ENCODE measurements at regions not wholly inside any gene's neighbourhood (a gene's known extent, or its start where the extent isn't known, plus 50 kb on each side); places are given as distances from the start of the nearest gene placed in this dataset.
"Not testable (repeated sequence)": the region's sequence is repeated elsewhere in the genome, so short reads cannot be mapped to it uniquely, and the experiment has no call there.

DNA sequence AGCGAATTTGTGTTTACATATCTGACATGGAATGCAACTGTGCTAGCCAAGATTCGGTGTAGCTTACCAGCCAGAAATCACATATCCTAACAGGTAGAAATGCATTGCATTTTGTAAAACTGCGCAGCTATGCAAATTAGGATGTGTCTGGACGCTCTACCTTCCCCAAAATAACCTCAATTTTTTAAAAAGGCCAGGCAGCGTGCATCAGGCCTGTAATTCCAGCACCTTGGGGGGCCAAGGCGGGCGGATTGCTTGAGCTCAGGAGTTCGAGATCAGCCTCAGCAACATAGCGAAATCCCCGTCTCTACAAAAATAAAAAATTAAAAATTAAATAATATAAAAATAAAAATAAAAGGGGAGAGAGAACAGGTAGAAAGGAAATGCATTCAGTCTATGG is 305.0 kb downstream of the TYW1 start:
- TF ChIP-seq, protein P1, sequence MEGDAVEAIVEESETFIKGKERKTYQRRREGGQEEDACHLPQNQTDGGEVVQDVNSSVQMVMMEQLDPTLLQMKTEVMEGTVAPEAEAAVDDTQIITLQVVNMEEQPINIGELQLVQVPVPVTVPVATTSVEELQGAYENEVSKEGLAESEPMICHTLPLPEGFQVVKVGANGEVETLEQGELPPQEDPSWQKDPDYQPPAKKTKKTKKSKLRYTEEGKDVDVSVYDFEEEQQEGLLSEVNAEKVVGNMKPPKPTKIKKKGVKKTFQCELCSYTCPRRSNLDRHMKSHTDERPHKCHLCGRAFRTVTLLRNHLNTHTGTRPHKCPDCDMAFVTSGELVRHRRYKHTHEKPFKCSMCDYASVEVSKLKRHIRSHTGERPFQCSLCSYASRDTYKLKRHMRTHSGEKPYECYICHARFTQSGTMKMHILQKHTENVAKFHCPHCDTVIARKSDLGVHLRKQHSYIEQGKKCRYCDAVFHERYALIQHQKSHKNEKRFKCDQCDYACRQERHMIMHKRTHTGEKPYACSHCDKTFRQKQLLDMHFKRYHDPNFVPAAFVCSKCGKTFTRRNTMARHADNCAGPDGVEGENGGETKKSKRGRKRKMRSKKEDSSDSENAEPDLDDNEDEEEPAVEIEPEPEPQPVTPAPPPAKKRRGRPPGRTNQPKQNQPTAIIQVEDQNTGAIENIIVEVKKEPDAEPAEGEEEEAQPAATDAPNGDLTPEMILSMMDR (IDR thresholded peaks at IDR 0.05; ENCODE audit: low read length, missing control alignments), result no peak
- DNase-seq (ENCODE audit: low read depth), result peak; percentile 4
- H3K4me3 ChIP-seq (replicated peaks; ENCODE audit: low read depth, low read length), result peak overlapping the region; percentile 84

DNA sequence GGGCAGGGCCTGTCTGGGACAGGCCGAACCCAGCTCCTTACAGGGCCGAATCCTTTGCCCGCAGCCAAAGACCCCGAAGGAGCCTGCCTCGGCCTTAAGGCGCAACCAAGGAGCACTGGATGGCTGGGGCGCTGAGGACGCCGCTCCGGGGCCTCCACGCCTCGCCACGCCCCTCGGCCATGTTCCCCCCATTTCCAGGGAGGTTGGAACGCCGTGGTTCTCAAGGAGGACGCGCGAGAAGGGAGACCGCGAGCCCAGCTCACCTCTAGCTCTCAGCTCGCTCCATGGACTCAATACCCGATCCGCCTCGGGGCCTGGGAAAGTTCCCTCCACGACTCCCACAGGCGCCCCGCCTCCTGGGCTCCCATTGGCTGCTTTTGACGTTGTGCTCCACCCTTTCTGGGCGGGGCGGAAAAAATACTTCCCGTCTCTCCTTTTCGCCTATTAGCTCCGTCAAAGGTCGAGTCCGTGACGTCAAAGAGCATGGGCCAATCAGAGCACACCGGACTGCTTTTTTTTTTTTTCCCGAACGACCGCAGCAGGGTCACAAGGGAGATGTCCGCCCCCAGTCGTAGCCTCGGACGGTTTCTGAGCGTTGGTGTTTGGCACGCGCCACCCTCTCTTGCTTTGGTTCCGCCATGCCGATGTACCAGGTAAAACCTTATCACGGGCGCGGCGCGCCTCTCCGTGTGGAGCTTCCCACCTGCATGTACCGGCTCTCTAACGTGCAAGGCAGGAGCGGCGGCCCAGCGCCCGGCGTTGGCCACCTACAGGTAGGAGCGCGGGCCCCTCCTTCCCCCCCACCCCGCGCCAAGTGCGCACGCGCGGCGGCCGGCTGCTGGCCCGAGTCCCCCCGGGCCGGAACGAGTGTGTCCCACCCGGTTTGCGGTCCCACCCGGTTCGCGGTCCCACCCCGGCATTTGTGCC is 305.7 kb downstream of the TYW1 start:
- TF ChIP-seq, protein P1 (IDR thresholded peaks at IDR 0.05; ENCODE audit: low read length, missing control alignments), result peak; percentile 11
- peak; percentile 99 for DNase-seq (ENCODE audit: low read depth)
- H3K4me3 ChIP-seq (replicated peaks; ENCODE audit: low read depth, low read length), result peak overlapping the region; percentile 84

- H3K4me3 ChIP-seq (replicated peaks; ENCODE audit: low read depth, low read length); DNase-seq (ENCODE audit: low read depth): not testable (repeated sequence)
Measured at GRCh38 chr7:67304846-67305245, 308.2 kb downstream of the TYW1 start.

DNA sequence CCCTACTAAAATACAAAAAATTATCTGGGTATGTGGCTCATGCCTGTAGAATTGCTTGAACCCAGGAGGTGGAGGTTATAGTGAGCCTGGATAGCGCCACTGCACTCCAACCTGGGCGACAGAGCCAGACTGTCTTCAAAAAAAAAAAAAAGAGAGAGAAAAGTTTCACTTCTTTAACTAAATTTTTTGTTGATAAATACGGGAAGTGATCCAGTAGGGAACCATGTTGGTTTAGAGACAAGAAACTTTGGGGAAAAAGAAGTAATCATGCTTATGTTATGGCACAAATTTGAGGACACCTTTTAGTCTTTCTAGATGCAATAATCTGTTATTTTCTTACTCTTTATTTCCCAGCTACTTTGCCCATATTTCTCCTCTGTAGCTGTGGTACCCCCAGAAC is 309.7 kb downstream of the TYW1 start:
- TF ChIP-seq, protein P1 (IDR thresholded peaks at IDR 0.05; ENCODE audit: low read length, missing control alignments), result no peak
- no peak for DNase-seq (ENCODE audit: low read depth)
- no peak overlapping the region for H3K4me3 ChIP-seq (replicated peaks; ENCODE audit: low read depth, low read length)

- peak; percentile 3 for DNase-seq (ENCODE audit: low read depth)
- H3K4me3 ChIP-seq (replicated peaks; ENCODE audit: low read depth, low read length), result no peak overlapping the region
- TF ChIP-seq, protein P1 (IDR thresholded peaks at IDR 0.05; ENCODE audit: low read length, missing control alignments), result no peak
Measured at GRCh38 chr7:67309764-67310549, 313.3 kb downstream of the TYW1 start.

DNA sequence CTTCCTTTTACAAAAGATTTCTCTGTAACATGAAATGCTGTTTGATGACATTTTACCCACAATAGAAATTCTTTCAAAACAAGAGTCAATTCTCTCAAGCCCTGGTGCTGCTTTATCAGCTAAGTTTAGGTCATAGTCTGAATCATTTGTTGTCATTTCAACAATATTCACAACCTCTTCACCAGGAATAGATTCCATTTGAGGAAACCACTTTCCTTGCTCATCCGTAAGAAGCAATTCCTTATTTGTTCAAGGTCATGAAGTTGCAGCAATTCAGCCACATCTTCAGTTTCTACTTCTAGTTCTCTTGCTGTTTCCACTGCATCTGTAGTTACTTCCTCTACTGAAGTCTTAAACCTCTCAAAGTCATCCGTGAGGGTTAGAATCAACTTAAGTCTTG is 315.3 kb downstream of the TYW1 start:
- DNase-seq (ENCODE audit: low read depth), result peak; percentile 80
- H3K4me3 ChIP-seq (replicated peaks; ENCODE audit: low read depth, low read length), result no peak overlapping the region
- TF ChIP-seq, protein P1 (IDR thresholded peaks at IDR 0.05; ENCODE audit: low read length, missing control alignments), result no peak

DNA sequence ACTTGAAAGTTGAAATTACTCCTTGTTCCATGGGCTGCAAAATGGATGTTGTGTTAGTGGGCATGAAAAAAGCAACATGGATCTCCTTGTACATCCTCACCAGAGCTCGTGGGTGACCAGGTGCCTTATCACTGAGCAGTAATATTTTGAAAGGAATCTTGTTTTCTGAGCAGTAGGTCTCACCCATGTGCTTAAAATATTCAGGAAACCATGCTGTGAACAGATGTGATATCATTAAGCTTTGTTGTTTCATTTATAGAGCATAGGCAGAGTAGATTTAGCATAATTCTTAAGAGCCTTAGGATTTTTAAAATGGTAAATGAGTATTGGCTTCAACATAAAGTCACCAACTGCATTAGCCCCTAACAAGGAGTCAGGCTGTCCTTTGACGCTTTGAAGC is 316.6 kb downstream of the TYW1 start:
- TF ChIP-seq, protein P1 (IDR thresholded peaks at IDR 0.05; ENCODE audit: low read length, missing control alignments), result no peak
- no peak for DNase-seq (ENCODE audit: low read depth)
- no peak overlapping the region for H3K4me3 ChIP-seq (replicated peaks; ENCODE audit: low read depth, low read length)

GRCh38 chr7:67316902-67317301 is 320.3 kb downstream of the TYW1 start:
- H3K4me3 ChIP-seq (replicated peaks; ENCODE audit: low read depth, low read length); DNase-seq (ENCODE audit: low read depth): not testable (repeated sequence)

- DNase-seq (ENCODE audit: low read depth); H3K4me3 ChIP-seq (replicated peaks; ENCODE audit: low read depth, low read length): not testable (repeated sequence)
Measured at GRCh38 chr7:67328257-67328656, 331.6 kb downstream of the TYW1 start.

GRCh38 chr7:67335165-67335564 is 338.5 kb downstream of the TYW1 start:
- H3K4me3 ChIP-seq (replicated peaks; ENCODE audit: low read depth, low read length); DNase-seq (ENCODE audit: low read depth): not testable (repeated sequence)

DNA sequence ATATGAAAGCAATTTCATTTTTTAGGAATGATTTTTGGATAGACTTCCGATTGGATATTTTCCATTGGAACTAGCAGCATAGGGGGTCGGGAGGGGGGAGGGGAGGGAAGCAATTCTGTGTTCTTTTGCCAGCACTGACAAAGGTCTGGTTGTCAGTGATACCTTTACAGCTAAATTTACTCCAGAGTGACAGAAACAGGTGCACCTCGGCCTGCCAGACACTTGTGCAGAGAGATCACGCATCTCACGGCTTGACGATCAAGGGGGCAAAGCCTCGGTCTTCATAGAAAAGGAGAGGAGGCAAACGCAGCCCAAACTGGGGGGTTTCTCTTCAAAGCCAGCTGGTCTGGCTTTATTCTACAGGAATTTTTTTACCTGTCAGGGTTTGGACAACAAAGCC is 339.0 kb downstream of the TYW1 start:
- not testable (repeated sequence) for DNase-seq (ENCODE audit: low read depth); H3K4me3 ChIP-seq (replicated peaks; ENCODE audit: low read depth, low read length)
